Spleen (tissue), 11 donors: ENCODE measurements at regions not wholly inside any gene's neighbourhood (a gene's known extent, or its start where the extent isn't known, plus 50 kb on each side); places are given as distances from the start of the nearest gene placed in this dataset.

Experiments
- DNase-seq: peaks from one replicate; pipeline ENCODE4 v3.0.0-alpha.2; 2020
- H3K27ac ChIP-seq, 8 donors: fragments of 200-600 bp; sonication (generic) in 7 of 8; 1 replicate in 4 of 8; 2 replicates in 4 of 8; pipeline versions ENCODE4 v1.5.0 to v1.8.0; 2016 to 2021; ENCODE audit warnings: inconsistent platforms in 4 of 8, mild to moderate bottlenecking in 4 of 8, moderate library complexity in 1 of 8
- H3K27me3 ChIP-seq, 7 donors: fragments of 200-600 bp; sonication (generic) in 6 of 7; replicated peaks in 1 of 7; 1 replicate in 4 of 7; 2 replicates in 3 of 7; pipeline versions ENCODE4 v1.5.0 to v1.8.0; 2016 to 2021; ENCODE audit warnings: inconsistent platforms in 3 of 7, mild to moderate bottlenecking in 1 of 7
- H3K36me3 ChIP-seq, 6 donors: fragments of 200-600 bp; sonication (generic) in 5 of 6; 1 replicate in 4 of 6; 2 replicates in 2 of 6; pipeline versions ENCODE4 v1.5.0 to v1.8.0; 2016 to 2021; ENCODE audit warnings: inconsistent platforms in 2 of 6
- H3K4me1 ChIP-seq, 6 donors: fragments of 200-600 bp; sonication (generic) in 5 of 6; 1 replicate in 3 of 6; 2 replicates in 3 of 6; pipeline versions ENCODE4 v1.5.0 to v1.8.0; 2016 to 2021; ENCODE audit warnings: inconsistent platforms in 3 of 6
- H3K4me3 ChIP-seq, 8 donors: fragments of 200-600 bp; sonication (generic) in 7 of 8; 1 replicate in 4 of 8; 2 replicates in 4 of 8; pipeline versions ENCODE4 v1.5.0 to v1.8.0; 2016 to 2021; ENCODE audit warnings: inconsistent platforms in 4 of 8, mild to moderate bottlenecking in 4 of 8, moderate library complexity in 2 of 8
- H3K9me3 ChIP-seq, 8 donors: fragments of 200-600 bp; sonication (generic) in 7 of 8; 1 replicate in 4 of 8; 2 replicates in 4 of 8; pipeline versions ENCODE4 v1.5.0 to v1.8.0; 2016 to 2021; ENCODE audit warnings: inconsistent platforms in 4 of 8
- POLR2A ChIP-seq, 3 donors: fragments of 450-650 bp; IDR thresholded peaks; one replicate each; pipeline ENCODE4 v1.5.1; 2017; ENCODE audit warnings: antibody characterized with exemption in 3 of 3, mild to moderate bottlenecking in 1 of 3
- POLR2AphosphoS5 ChIP-seq, 3 donors: sonication (generic); formaldehyde crosslinking; IDR thresholded peaks; one replicate each; pipeline ENCODE4 v1.5.1; 2017; ENCODE audit warnings: antibody characterized with exemption in 3 of 3
- WGBS, 5 donors: extraction: QIAGEN DNeasy Blood & Tissue Kit in 3 of 5; methylation state at CpG; one replicate each; pipeline versions ENCODE4 v1.1.5 to v1.1.7; 2013 to 2018; 5-methylcytosine and 5-hydroxymethylcytosine counted together
- intact Hi-C: fragments of 100-400 bp; cut with DNase I; formaldehyde crosslinking; loops from one replicate; pipeline ENCODE4 v1.15.0; 2023; ENCODE audit warnings: low total_unique reads
- TF ChIP-seq, protein P1 (sequence below), 11 experiments: fragments of 200-600 bp in 7 of 11; fragments of 450-650 bp in 4 of 11; sonication (generic) in 4 of 11; IDR thresholded peaks in 8 of 11; conservative IDR thresholded peaks in 3 of 11; 1 replicate in 7 of 11; 2 replicates in 4 of 11; pipeline versions ENCODE4 v1.4.0 to v1.8.0; 2016 to 2021; ENCODE audit warnings: antibody characterized with exemption in 11 of 11, inconsistent platforms in 4 of 11, mild to moderate bottlenecking in 1 of 11
- donor health status: healthy with polysubstance abuse.
- donor health status: DM: no; HTN: no; CAD: no; lungs with moderate emphysema.
- donor health status: DM: no; HTN: no; CAD: no.
- donor health status: Bipolar disorder and iron deficiency.
- donor health status: healthy.
- donor health status: DM: no; HTN: no; CAD: no.
- donor health status: DM: yes; HTN: yes; CAD: no.

DNA sequence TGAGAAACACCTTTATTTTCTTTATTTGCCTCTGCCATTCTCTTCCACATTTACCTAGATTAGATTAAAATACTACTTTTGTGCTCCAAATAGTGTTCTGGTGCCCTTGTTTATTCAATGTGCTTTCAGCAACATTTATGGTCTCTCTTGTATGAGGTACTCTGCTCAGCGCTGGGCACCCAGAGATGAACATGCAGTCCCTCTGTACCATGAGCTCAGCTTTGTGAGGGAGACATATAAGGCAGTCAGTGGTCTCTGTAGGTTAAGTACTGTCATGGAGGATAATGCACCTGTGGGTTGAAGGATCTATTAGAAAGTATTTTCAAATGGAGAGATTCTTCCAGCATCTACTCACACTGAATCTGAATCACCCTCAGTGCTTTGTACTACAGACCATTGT is 176.5 kb downstream of the TAF11L14 start:
- intact Hi-C loops, result no loop called here
- H3K4me3 ChIP-seq, result no peak overlapping the region
- no peak for DNase-seq
- WGBS, 5 donors, result 88 to 97% (median 95%) methylated on average over 1 of the region's 1 CpG
- H3K9me3 ChIP-seq, result no peaks in the 10 kb centered on the region
- H3K36me3 ChIP-seq, result no peaks in the 10 kb centered on the region
- H3K4me1 ChIP-seq, result no peaks in the 10 kb centered on the region
- TF ChIP-seq POLR2A (IDR thresholded peaks at IDR 0.05) (no peak), POLR2AphosphoS5 (IDR thresholded peaks at IDR 0.05) (no peak)
- TF ChIP-seq, protein P1, sequence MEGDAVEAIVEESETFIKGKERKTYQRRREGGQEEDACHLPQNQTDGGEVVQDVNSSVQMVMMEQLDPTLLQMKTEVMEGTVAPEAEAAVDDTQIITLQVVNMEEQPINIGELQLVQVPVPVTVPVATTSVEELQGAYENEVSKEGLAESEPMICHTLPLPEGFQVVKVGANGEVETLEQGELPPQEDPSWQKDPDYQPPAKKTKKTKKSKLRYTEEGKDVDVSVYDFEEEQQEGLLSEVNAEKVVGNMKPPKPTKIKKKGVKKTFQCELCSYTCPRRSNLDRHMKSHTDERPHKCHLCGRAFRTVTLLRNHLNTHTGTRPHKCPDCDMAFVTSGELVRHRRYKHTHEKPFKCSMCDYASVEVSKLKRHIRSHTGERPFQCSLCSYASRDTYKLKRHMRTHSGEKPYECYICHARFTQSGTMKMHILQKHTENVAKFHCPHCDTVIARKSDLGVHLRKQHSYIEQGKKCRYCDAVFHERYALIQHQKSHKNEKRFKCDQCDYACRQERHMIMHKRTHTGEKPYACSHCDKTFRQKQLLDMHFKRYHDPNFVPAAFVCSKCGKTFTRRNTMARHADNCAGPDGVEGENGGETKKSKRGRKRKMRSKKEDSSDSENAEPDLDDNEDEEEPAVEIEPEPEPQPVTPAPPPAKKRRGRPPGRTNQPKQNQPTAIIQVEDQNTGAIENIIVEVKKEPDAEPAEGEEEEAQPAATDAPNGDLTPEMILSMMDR (IDR thresholded peaks at IDR 0.05 in 8 of 11, conservative IDR thresholded peaks at IDR 0.05 in 3 of 11), result no peak
- H3K27ac ChIP-seq, result no peak overlapping the region
- no peaks in the 10 kb centered on the region for H3K27me3 ChIP-seq

DNA sequence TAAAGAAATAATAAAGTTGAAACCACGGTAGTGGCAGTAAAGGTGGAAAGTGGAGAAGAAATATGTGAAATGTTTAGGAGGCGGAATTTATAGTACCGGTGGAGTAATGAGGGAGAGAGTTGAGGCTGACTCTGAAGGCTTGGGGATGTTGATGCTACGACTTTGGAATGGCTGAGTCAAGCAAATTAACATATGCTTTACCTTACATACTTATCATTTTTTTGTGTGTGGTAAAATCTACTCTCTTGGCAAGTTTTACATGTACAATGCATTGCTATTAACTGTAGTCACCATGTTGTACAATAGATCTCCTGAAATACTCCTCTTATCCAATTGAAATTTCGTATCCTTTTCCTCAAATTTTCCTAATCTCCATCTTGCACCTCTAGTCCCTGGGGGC is 179.0 kb downstream of the TAF11L14 start:
- Histone ChIP-seq H3K27me3 (no peaks in the 10 kb centered on the region), H3K4me1 (no peaks in the 10 kb centered on the region), H3K27ac (no peak overlapping the region), H3K36me3 (no peaks in the 10 kb centered on the region), H3K4me3 (no peak overlapping the region), H3K9me3 (no peaks in the 10 kb centered on the region)
- intact Hi-C loops, result no loop called here
- WGBS, 5 donors, result 84 to 92% (median 89%) methylated on average over 5 of the region's 5 CpGs
- TF ChIP-seq, protein P1 (IDR thresholded peaks at IDR 0.05 in 8 of 11, conservative IDR thresholded peaks at IDR 0.05 in 3 of 11), result no peak
- TF ChIP-seq POLR2A (IDR thresholded peaks at IDR 0.05) (no peak), POLR2AphosphoS5 (IDR thresholded peaks at IDR 0.05) (no peak)
- no peak for DNase-seq

DNA sequence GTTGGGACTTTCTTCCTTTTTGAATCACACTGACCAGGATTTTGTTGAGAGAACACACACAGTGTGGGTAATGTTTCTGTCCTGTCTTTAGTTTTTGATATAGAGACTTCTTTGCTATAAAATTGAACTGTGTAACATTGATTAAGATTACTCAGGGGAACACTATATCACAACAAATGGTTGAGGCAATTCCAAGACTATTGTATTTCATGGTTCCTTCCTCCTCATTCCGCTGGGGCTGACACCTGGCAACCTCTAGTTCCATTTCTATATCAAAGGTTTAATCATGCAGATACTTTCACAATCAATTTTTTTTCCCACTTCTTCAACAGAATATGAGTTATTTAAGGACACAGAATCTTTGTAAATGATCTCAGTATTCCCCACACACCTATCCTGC is 182.2 kb downstream of the TAF11L14 start:
- Histone ChIP-seq H3K4me3 (no peak overlapping the region), H3K27ac (no peak overlapping the region), H3K9me3 (no peaks in the 10 kb centered on the region), H3K4me1 (no peaks in the 10 kb centered on the region), H3K27me3 (no peaks in the 10 kb centered on the region), H3K36me3 (no peaks in the 10 kb centered on the region)
- DNase-seq, result no peak
- intact Hi-C loops, result no loop called here
- TF ChIP-seq POLR2AphosphoS5 (IDR thresholded peaks at IDR 0.05), result no peak
- no peak for TF ChIP-seq POLR2A (IDR thresholded peaks at IDR 0.05)
- TF ChIP-seq, protein P1 (IDR thresholded peaks at IDR 0.05 in 8 of 11, conservative IDR thresholded peaks at IDR 0.05 in 3 of 11), result no peak
- WGBS, 5 donors, result 75 to 88% (median 85%) methylated on average over 1 of the region's 1 CpG

DNA sequence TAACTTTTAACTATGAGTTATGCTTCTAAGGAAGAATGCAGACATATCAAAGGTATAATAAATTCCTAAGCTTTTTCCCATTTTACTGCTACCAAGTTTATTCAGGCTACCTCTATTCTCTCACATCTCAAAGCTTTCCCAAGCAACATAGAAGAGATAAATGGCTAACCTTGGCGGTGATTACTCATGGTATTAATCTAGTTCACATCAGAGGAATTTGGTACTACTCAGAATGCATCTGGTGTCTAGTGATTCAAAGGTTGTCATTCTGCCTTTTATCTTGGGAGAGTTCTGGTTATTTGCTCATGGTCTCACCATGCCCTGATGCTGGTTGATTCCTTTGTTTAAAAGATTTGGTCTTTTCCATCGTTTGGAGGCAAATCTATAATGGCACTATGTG is 182.7 kb downstream of the TAF11L14 start:
- no peak for DNase-seq
- intact Hi-C loops, result no loop called here
- H3K4me3 ChIP-seq, result no peak overlapping the region
- H3K27ac ChIP-seq, result no peak overlapping the region
- 62 to 85% (median 75%) methylated on average over 2 of the region's 2 CpGs for WGBS, 5 donors
- no peaks in the 10 kb centered on the region for H3K9me3 ChIP-seq
- H3K36me3 ChIP-seq, result no peaks in the 10 kb centered on the region
- TF ChIP-seq POLR2A (IDR thresholded peaks at IDR 0.05) (no peak), POLR2AphosphoS5 (IDR thresholded peaks at IDR 0.05) (no peak)
- TF ChIP-seq, protein P1 (IDR thresholded peaks at IDR 0.05 in 8 of 11, conservative IDR thresholded peaks at IDR 0.05 in 3 of 11), result no peak
- H3K4me1 ChIP-seq, result no peaks in the 10 kb centered on the region
- H3K27me3 ChIP-seq, result no peaks in the 10 kb centered on the region
